ENCODE measurements at regions not wholly inside any gene's neighbourhood (a gene's known extent, or its start where the extent isn't known, plus 50 kb on each side); places are given as distances from the start of the nearest gene placed in this dataset.

DNA sequence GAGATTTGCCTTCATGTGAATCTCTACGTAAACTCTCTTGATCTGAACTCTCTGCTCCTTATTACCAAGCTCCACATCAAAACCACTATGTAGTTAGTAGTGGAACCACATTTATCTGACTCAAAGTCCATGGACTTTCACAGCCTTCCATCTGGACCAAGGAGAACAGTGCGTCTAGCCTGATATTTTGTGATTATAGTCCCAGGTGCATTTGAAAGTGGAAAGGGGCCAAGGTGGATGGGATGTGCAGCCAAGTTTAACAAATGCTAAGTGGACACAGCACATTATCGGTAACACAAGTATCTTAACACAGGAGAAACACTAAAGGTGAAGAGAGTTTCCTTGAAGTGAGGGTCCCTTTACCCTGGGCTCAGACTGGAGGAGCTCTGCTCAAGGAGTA is 281.2 kb upstream of the SGK1 start:
- no peak for DNase-seq

DNA sequence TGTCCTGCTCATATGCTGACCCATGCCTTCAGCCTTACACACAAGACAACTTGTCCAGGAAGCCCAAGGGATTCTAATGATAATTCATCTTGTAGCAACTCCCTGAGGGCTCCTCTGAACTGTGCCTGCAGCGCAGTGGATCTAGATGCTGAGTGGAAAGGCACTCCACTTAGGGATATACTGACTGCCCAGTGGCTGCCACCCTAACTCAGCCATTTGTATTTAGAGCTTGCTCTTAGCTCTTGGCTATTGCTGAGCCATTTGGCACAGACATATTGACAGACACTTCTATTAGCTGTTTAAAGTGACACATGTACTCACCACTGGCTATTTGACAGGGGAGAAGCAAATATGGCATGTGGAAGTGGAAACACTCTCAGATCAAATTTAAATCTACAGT is 278.3 kb upstream of the SGK1 start:
- no peak for DNase-seq

DNA sequence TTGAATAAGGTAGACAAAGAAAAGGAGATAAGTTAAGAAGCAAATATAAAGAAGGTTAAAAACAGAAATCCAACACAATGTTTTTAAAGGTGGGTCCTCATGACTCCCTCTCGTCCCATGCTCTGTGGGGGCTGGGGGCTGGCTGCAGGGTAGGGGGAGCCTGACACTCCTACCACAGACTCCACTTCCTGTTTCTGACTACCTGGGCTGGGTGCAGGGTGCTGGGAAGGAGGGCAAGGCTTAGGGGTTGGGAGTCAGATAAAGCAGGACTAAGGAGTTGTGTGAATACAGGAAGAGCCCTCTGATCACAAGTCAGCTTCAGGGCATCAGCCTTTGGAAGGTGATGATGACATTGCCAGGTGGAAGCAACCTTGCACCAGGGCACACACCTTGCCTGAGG is 277.0 kb upstream of the SGK1 start:
- DNase-seq = no peak

DNA sequence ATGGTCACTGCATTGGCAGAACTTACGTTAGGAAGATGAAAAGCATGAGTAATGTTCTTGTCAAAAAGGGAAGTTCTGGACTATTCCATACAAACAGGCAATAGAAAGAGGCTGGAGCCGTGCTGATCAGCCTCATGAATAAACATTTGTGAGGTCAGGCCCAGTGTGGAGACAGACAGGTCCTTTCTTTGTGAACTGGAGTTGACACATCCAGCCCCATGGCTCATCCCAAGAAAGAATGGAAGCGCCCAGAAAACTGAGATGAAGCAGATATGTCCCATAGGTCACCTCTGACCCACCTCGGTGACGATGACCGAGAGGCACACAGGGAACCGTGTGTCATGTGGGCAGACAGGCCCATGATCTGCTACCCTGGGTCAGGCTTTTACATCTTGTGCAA is 276.0 kb upstream of the SGK1 start:
- DNase-seq = no peak

DNA sequence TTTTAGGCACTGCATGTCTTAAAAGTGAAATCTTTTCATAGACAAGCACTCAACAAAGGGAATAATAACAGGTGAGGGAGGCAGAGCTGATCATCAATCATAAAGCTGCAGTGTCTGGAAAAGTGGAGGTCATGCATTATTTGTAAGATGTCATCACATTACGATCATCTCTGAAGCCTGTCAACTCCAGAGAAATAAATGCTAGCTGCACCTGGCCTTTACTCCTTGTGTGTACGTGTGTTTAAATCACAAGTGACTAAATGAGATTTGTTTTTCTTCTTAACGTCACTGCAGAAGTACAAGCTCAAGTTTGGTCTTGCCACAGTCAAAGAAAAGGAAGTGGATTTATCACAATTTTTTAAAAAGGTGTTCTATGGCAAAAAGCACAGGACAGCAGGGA is 275.5 kb upstream of the SGK1 start:
- no peak for DNase-seq

DNA sequence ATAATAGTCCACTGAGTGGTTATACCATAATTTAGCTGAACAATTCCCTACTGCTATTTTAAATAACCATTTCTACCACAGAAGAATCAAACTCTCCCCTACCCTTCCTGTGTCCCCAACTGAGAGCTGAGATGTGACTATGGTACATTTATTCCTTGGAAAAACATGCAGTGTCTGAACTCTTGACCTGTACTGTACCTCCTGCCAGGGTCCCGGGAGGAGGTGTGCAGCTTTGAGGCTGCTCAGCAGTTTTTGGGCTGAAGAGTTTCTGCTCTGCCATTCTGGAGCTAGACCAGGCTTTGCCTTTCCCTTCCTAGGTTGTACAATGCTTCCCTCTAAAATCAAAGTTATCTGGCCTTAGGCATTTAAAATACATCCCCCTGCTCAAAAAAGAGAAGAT is 275.1 kb upstream of the SGK1 start:
- DNase-seq = no peak

DNA sequence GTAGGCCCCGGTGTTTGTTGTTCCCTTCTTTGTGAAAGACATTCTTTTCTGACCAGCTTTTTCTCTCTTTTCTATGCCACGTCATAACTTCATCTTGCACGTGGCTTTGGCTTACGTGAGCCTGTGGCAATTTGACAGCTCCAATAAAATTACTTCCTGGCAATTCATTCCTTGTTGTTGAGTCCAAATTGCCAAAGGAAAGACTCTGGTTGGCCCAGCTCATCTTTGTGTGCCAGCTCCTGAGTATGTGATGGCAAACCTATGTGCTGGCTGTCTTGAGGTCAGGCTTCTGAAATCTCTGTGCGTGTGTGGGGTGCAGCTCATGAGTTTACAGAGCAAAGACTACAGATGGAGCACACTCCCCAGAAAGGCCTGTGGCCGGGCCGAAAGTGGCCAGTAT is 272.5 kb upstream of the SGK1 start:
- no peak for DNase-seq

DNA sequence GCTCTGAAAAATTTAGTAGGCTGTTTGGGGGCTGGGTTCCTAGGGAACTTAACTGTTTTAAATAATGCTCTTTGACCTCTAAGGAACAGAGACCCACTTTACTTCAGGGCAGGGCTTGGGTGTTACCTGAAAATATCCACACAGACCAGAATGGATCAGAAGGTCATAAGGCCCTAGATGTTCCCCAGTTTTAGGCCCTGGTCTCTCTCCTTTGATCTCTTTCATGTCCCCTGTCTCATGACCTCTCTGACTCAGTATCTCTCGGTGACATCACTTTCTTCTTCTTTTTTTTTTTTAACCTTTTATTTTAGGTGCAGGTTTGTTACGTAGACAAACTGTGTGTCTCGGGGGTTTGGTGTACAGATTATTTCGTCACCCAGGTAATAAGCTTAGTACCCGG is 272.1 kb upstream of the SGK1 start:
- DNase-seq = no peak

DNA sequence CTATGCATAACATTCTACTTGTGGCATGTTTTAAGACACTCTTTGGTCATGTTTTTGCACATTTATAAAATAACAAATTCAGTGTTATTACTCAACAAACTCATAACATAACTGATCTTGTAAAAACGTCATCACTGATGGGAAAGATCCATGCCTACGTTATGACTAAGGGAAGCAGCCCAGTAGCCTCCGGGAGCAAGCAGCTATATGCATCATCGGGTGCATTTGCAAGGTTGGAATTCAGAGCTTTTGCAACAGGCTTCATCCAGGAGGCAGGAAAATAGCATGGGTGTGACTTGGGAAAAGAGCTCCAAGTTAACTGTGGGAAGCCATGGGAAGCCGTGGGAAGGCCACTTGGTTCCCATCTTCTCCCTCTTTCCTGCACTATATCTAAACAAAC is 271.6 kb upstream of the SGK1 start:
- DNase-seq = no peak

DNA sequence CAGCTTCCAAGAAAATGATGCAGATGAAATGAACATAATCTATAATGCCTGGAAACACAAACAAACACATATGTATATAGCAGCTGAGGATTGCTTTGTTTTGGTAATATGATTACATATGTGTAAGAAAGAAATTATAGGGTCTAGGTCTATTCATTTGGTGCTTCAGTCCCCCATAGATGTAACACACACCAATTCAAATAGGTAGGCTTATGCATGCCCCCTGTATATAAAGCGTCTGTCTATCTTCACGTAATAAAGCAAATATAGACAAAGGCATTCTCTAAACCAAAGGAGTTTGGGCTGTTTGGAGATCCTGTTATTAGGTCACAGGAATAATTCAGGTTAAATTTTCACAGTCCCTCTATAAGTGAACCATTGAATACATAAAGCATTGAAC is 270.4 kb upstream of the SGK1 start:
- no peak for DNase-seq

DNA sequence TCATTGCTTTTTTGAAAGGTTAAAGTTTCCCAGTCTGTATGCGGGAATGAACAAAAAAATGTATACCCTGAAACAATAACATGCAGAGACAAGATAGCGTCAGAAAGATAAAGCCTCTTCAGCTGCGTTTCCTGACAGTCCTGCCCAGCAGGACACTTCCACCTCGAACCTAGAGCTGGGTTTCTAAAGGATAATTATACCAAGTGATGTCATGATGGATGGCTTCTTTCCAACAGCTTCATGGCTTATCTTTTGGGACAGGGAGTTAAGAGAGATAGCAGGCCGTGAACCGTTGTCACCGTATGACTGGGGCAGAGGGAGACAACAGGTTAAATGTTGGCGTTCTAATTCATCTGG is 267.6 kb upstream of the SGK1 start:
- DNase-seq = peak; percentile 50

DNA sequence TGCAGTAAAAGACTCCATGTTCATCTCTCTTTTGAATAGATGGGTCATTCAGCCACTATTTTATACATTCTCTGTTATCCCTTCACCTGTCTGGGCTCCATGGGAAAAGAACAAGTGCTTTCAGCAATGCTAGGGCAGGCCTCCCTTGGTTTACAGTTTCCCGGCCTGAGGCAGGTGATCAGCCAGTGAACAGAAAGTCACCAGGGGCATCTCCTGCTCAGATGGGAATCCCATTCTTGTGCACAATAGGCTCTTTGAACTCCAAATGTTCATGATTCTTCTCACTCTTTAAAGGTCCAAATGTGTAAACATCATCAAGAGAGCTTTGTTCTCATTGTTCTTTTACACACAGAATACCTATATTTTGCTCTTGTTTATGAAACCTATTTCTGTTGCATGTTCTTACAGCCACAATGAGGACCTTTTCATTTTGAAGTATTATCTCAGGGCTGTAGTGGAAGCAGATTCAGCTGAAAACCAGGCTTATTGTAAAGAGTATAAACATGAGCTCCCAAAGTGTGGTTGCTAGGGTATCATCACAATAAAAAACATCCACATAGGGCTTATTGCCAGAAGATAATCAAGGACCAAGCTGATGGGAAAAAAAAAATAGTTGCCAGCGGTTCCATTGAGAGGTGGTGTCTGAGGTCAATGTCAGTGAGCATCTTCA is 267.1 kb upstream of the SGK1 start:
- DNase-seq = no peak

DNA sequence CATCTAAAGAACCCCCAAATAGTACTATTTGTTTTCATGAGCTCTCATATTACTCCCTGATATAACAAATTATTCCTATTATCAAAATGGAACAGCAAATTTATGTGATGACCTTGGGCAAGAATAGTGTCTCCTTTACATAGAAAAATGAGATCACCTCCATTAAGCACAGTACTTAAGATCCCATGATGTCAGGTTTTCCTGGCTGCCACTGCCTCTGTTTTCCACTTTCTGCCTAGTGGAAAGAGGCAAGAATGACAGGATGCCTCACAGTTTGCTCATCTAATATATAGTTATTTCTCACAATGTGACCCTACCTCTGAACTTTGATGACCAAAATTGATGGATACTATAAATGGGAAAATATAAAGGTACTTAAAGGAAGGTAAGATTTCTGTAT is 260.1 kb upstream of the SGK1 start:
- DNase-seq = no peak

DNA sequence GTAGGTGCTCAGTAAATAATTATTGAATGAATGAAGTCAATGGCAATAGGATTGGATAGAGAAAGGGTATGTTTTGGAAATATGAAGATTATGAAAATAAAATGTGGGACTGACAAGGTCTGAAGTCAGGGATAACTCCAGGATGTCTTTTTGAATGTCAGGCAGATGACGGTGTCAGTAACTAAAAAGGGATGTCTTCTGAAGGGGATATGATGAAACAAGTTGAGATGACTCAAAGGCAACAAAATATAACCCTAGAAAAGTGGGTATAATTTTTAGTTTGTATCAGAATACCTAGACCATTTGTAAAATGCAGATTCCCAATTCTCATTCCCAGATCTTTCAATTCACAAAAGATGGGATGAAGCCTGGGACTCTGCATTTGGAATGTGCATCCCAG is 257.3 kb upstream of the SGK1 start:
- DNase-seq = no peak

DNA sequence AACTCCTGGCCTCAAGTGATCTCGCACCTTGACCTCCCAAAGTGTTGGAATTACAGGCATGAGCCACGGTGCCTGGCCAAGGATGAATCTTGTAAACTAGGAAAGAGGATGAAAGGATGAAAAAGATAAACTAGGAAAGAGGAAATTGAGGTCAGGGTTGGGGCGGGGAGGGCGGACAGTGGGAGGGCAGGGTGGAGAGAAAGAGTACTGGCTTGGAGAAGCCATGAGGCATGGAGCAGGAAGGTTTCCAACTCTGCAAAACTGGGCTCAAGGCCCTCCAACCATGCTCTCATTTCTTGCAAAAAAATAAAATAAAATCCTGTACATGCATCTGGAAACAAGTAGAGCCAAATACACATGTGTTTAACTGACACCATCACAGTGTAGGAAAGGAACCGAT is 256.6 kb upstream of the SGK1 start:
- peak; percentile 61 for DNase-seq

DNA sequence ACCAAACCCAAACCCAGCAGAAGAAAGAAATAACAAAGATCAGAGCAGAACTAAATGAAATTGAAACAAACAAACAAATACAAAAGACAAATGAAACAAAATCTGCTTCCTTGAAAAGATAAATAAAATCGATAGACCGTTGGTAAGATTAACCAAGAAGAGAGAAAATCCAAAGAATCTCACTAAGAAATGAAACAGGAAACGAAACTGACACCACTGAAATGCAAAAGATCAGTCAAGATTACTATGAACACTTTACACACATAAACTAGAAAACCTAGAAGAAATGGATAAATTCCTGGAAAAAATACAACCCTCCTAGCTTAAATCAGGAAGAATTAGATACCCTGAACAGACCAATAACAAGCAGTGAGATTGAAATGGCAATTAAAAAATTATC is 252.1 kb upstream of the SGK1 start:
- peak; percentile 29 for DNase-seq

DNA sequence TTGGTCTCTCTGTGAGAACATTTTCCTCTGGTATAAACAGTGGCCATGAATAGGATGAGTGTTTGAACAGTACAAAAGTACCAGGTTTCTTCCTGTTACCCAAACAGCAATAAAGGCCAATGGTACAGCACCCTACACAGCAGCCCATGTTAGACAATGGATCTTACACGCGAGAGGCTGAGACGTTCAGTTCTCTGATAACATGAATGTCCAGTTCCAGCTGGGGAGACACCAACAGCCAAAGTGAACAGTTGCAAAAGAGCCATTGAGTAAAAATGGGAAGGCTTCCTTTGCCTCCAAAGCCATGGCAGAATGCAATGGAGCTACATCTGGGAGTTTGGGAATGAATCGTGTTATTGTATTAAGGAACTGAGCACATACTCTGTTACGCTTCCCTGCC is 246.8 kb upstream of the SGK1 start:
- no peak for DNase-seq

DNA sequence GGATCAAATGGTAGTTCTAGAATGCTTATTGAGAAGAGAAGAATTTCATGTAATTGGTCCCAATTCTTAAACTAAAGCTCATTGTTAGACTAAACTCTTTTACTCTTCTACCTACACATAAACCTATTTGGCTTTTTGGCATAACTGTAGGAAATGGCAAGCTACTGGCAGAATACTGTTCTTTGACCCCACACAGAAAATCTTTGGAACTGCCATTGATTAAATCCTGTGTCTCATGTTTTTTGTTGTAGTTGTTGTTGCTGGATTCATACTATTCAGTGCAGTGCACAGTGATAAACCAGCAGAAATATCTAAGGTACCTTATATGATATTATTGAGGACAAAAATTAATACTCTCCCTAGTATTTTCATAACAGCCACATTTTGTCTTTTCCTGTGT is 242.1 kb upstream of the SGK1 start:
- DNase-seq = no peak

DNA sequence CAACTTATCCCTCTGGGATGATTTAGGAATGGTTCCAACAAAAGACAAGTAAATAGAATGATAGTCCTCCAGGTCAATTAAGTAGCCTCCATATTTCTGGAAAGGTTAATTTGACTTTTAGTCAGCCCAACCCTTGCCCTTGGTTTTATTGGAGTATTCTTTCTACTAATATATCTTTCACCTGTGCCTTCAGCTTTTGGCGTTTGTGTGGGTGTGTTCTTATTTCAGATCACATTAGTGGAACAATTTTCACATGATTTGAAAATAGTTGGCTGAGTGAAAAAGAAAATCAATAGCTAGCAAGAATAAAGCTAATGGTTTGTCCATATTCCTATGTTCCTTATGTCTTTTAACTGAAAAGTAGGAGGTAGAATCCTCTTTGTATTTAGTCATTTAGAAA is 239.6 kb upstream of the SGK1 start:
- no peak for DNase-seq

DNA sequence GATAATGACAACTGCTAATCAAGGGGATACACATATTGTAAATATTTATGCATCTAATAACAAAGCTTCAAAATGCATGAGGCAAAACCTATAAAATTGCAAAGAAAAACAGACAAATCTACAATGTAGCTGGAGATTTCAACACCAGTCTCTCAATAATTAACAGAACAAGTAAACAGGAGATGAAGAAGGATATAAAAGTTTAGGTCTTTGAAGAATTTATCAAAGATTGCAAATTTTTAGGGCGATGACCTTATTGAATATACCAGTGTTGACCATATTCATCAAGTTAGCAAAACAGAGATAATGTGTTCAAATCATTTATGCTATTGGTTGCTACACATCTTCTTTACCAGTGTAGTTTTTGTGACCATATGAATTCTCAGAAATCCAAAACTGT is 237.8 kb upstream of the SGK1 start:
- no peak for DNase-seq

DNA sequence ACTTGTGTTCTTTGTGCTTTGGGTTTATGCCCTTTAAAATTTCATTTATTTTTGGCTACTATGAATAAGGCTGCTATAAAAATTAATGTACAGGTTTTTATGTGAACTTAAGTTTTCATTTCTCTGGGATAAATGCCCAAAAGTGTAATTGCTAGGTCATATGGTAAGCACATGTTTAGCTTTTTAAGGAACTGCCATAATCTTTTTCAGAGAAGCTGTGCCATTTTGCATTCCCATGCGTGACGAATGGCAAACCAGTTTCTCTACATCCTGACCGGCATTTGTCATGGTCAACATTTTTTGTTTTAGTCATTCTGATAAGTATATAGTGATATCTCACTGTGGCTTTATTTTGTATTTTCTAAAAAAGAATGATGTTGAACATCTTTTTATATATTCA is 236.0 kb upstream of the SGK1 start:
- DNase-seq = no peak

DNA sequence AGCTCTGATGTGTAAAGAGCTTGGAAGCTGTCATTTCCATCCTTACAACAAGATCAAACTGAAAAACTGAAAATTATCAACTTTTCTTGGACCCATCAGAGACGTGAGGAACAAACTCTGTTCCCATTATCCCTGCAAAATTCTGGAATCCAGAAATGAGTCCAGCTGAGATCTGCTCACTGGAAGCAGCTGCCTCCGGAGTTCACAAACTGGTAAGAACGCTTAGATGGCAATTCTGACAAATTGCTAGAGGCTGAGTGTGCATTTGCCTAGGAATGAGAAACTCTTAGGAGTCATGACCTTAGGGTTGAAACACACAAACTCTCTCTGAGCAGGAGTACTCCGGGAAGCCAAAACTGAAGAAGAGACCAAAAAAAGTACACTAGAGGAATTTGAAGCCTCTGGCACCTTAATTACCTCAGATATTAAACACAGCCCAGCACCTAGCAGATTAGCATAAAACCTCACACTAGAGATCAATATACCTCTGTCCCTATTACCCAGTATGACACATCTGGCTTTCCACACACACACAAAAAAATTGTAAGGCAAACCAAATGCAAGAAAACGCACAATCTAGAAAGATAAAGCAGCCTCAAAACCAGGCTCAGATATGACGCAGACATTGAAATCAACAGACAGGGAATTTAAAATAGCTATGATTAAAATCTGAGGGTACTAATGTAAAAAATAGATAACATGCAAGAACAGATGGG is 233.5 kb upstream of the SGK1 start:
- peak; percentile 46 for DNase-seq

DNA sequence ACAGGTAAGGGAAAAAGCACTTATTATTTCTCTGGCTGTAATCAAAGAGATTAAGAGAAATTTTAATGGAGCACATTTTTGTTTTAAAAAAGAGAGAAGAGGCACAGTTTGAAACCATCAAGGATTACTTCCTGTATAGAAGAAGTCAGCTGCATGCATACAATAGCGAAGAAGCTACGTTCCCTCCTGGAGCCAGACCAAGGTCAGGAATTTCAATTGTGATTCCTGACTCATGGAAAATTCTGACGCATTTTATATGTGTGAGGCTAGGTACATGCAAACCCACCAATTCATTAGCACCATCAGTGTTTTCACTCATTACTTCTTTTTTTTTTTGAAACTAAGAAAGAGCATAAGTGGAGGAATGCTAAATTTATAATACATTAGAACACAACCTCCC is 232.7 kb upstream of the SGK1 start:
- no peak for DNase-seq

DNA sequence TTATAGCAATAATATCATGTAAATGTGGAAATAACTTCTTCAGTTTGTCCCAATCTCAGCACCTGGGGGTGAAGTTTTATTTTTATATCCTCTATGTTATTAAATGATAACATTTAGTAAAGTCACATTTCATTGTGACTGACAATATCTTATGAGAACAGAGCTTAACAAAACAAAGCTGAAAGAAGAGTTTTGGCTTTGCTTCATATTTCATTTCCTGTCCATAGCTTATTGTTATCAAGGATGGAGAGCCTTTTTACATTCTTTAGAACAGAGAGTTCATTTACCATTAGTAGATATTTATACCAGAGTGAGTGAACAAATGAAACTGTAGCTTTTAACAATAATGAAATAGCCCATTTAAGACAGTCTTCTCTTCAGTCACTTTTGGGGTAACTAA is 231.9 kb upstream of the SGK1 start:
- no peak for DNase-seq

DNA sequence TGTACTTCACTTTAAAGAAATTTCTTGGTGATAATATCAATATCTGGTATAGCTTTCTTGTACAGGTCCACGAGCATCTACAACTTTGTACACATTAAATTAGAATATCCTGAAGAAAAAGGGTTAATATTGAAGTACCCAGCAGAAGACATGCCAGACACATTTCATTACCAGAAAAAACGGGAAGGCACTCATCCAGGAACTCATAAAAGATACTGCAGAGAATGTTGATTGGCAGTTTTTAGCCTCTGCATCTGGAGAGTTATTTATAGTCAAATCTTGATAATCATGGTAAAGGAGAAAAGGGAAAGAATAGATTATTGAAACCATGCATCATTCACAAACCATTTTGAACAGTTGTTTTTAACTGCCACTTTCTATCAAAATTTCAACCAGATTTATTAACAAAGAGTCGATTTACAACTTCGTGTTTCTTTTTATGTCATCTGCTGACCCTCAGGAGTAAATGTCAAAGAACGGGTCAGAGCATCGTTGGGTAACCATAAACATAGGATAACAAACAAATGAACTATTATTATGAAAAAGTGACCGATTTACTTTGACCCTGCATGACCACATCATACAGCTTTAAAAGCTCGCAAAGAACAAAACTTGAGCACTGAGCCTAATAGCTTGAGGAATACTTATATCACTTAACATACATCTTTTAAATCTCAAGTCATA is 229.2 kb upstream of the SGK1 start:
- DNase-seq = no peak

Measured in OCI-M1 (cell line).